GM23248 (cell line): ENCODE measurements at regions not wholly inside any gene's neighbourhood (a gene's known extent, or its start where the extent isn't known, plus 50 kb on each side); places are given as distances from the start of the nearest gene placed in this dataset.

Source experiments
- EZH2 ChIP-seq: fragments of 200-600 bp; sonication (generic); IDR thresholded peaks from 2 replicates; pipeline ENCODE4 v1.6.1; 2018; ENCODE audit warnings: antibody characterized with exemption, mild to moderate bottlenecking; ENCODE audit not compliant: insufficient read depth, poor library complexity, severe bottlenecking
- EZH2phosphoT487 ChIP-seq: fragments of 200-600 bp; sonication (generic); IDR thresholded peaks from 2 replicates; pipeline ENCODE4 v1.6.1; 2018; ENCODE audit warnings: antibody characterized with exemption, moderate library complexity, mild to moderate bottlenecking, low read depth; ENCODE audit not compliant: insufficient read depth

- TF ChIP-seq EZH2: no peak
- TF ChIP-seq EZH2phosphoT487: no peak
These were observed 331.3 kb downstream of the EIPR1 start for GRCh38 chr2:3046170-3046865.
